ENCODE measurements at regions not wholly inside any gene's neighbourhood (a gene's known extent, or its start where the extent isn't known, plus 50 kb on each side); places are given as distances from the start of the nearest gene placed in this dataset.

GRCh38 chr2:140041811-140042210 is 1261.6 kb upstream of the NXPH2 start:
- no peak for TF ChIP-seq CTCF (conservative IDR thresholded peaks at IDR 0.05; ENCODE audit: control insufficient read depth, insufficient read depth, low read depth, low read length)
- H3K4me3 ChIP-seq (ENCODE audit: control insufficient read depth, low read depth, low read length) = no peak overlapping the region
- no peak for DNase-seq (ENCODE audit: low read depth)

GRCh38 chr2:140041239-140041638 is 1261.0 kb upstream of the NXPH2 start:
- no peak for DNase-seq (ENCODE audit: low read depth)
- no peak for TF ChIP-seq CTCF (conservative IDR thresholded peaks at IDR 0.05; ENCODE audit: control insufficient read depth, insufficient read depth, low read depth, low read length)

DNA sequence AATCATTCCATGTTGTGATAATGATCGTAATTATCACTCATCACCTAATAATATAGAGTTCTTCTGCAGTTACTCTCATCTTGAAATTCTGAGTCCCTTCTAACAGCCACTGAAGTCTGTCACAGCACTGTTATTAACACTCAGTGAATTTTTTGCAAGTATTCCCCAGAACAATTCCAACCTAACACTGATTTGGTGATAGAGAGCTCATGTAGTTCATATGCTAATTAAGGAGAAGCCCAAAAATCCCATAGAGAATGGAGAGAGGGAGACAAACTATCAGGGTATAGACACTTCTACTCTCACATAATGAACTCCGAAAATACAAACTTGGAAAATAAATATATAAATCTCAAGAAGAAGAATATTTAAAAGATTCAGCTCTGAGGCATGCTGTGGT is 1253.4 kb upstream of the NXPH2 start:
- TF ChIP-seq CTCF (conservative IDR thresholded peaks at IDR 0.05; ENCODE audit: control insufficient read depth, insufficient read depth, low read depth, low read length) = no peak
- H3K4me3 ChIP-seq (ENCODE audit: control insufficient read depth, low read depth, low read length) = no peak overlapping the region
- no peak for DNase-seq (ENCODE audit: low read depth)

More at GRCh38 chr2:140041239-140041638, 1261.0 kb upstream of the NXPH2 start:
- H3K4me3 ChIP-seq (ENCODE audit: control insufficient read depth, low read depth, low read length) = no peak overlapping the region

DNA sequence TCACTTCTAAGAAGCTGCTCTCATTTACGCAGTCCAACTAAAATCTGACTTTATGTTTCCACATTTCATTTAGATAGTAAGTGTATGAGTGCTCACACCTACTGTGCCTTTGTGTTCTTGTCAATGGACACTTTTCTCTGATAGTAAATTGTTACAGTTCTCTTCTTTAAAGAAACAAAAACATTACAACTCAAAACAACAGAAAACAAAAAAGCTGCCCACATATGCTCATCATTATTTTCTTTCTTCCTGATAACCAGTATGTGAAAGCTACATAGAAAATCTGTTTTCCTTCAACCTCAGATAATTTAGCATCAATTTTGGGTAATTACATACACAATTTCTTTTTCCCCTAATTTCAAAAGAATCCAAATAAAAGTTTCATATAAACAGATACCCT is 1247.8 kb upstream of the NXPH2 start:
- no peak overlapping the region for H3K4me3 ChIP-seq (ENCODE audit: control insufficient read depth, low read depth, low read length)
- DNase-seq (ENCODE audit: low read depth) = no peak
- no peak for TF ChIP-seq CTCF (conservative IDR thresholded peaks at IDR 0.05; ENCODE audit: control insufficient read depth, insufficient read depth, low read depth, low read length)

DNA sequence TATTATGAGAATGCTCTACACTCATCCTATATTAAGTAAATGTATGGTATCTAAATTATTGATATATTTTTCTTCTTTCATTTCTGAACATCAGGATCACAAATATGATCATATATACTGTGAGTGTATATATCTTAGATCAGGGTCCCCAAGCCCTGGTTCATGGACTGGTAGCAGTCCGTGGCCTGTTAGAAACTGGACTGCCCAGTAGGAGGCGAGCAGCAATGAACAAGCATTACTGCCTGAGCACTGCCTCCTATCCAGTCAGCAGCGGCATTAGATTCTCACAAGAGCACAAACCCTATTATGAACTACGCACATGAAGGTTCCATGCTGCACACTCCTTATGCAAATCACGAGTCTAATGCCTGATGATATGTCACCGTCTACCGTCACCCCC is 1247.1 kb upstream of the NXPH2 start:
- no peak overlapping the region for H3K4me3 ChIP-seq (ENCODE audit: control insufficient read depth, low read depth, low read length)
- TF ChIP-seq CTCF (conservative IDR thresholded peaks at IDR 0.05; ENCODE audit: control insufficient read depth, insufficient read depth, low read depth, low read length) = no peak
- no peak for DNase-seq (ENCODE audit: low read depth)

DNA sequence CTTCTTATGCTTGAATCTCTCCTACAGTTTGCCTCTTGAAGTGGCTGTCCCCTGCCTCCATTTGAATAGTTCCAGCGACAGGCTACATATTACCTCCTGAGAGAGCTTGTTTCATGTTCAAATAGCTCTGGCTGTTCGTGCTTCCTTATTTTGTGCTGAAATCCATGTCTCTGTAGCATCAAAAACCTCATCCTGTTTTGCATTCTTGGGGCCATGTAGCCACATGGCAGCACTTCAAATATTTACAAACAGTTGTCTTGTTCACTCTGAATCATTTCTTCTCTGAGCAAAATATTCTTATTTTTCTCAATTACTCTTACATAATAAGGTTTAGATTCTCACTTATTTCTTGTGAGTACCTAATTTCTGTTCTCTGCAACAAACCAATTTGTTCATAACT is 1243.1 kb upstream of the NXPH2 start:
- no peak overlapping the region for H3K4me3 ChIP-seq (ENCODE audit: control insufficient read depth, low read depth, low read length)
- no peak for TF ChIP-seq CTCF (conservative IDR thresholded peaks at IDR 0.05; ENCODE audit: control insufficient read depth, insufficient read depth, low read depth, low read length)
- no peak for DNase-seq (ENCODE audit: low read depth)

DNA sequence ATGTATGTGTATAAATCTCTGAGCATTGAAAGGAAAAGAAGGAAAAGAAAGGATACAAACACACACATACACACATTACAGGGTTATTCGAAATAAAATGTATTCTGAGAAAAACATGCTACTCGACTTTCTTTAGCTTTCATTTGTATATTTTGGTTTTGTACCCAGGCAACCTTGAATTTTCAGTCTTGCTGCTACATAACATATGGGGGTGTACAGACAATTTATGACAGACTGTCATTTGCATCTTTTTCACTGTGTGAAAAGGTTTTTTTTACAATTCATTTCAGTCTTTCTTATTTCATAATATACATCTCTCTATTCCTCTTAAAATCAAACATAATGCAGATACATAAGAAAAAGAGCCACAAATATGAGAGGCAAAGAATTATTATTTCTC is 1238.4 kb upstream of the NXPH2 start:
- H3K4me3 ChIP-seq (ENCODE audit: control insufficient read depth, low read depth, low read length) = no peak overlapping the region
- no peak for TF ChIP-seq CTCF (conservative IDR thresholded peaks at IDR 0.05; ENCODE audit: control insufficient read depth, insufficient read depth, low read depth, low read length)
- DNase-seq (ENCODE audit: low read depth) = no peak
